ENCODE measurements at regions not wholly inside any gene's neighbourhood (a gene's known extent, or its start where the extent isn't known, plus 50 kb on each side); places are given as distances from the start of the nearest gene placed in this dataset.

GRCh38 chr3:178291574-178292370 lies 244.5 kb upstream of the KCNMB2 start:
- no peaks in the 10 kb centered on the region for H3K36me3 ChIP-seq (ENCODE audit: control insufficient read depth in 2 of 2, extremely low read depth in 1 of 2, insufficient read depth in 2 of 2, low read length in 2 of 2)
- TF ChIP-seq MYC (IDR thresholded peaks at IDR 0.05; ENCODE audit: low read depth, low read length) (no peak), POLR2AphosphoS5 (IDR thresholded peaks at IDR 0.05; ENCODE audit: insufficient read depth, low read depth, low read length) (no peak), EZH2 (IDR thresholded peaks at IDR 0.05; ENCODE audit: borderline replicate concordance, low read depth, low read length, severe bottlenecking) (no peak)
- H3K4me3 ChIP-seq (replicated peaks in 1 of 3; ENCODE audit: insufficient read depth in 1 of 3, low read depth in 1 of 3, low read length in 3 of 3), result no peak overlapping the region
- ChIA-PET CTCF (interaction anchor here (1.1 kb wide), 1 partner anchor 64 kb away, joined by 3 read pairs; no protein-coding TSS in a partner anchor), POLR2A (no interaction called here)
- intact Hi-C loops (cut with micrococcal nuclease), result no loop called here
- H3K4me1 ChIP-seq (ENCODE audit: control insufficient read depth, extremely low read depth, insufficient read depth, low read length), result no peaks in the 10 kb centered on the region
- dilution Hi-C loops (cut with MboI; ENCODE audit: extremely low pct_ligation_motif_present, low sequenced_read_pairs), result no loop called here
- no peak overlapping the region for H3K9ac ChIP-seq (replicated peaks; ENCODE audit: extremely low read depth, insufficient read depth, low read length)
- H4K20me1 ChIP-seq (replicated peaks; ENCODE audit: control insufficient read depth, extremely low read depth, insufficient read depth, low read length), result no peaks in the 10 kb centered on the region
- no peak overlapping the region for H3K27ac ChIP-seq (ENCODE audit: insufficient read depth, low read depth, low read length)
- peak; percentile 31 for FAIRE-seq
- BruUV-seq (replicated peaks), result no TSS peak
- no peaks in the 10 kb centered on the region for H3K79me2 ChIP-seq (ENCODE audit: control insufficient read depth, insufficient read depth, low read length)
- H3K9me1 ChIP-seq (replicated peaks; ENCODE audit: control insufficient read depth, extremely low read depth, insufficient read depth, low read length), result no peaks in the 10 kb centered on the region
- no peak overlapping the region for H2AFZ ChIP-seq (ENCODE audit: low read depth, low read length)
- no peak overlapping the region for H3K4me2 ChIP-seq (ENCODE audit: insufficient read depth, low read length)
- H3K27me3 ChIP-seq (ENCODE audit: control insufficient read depth in 2 of 2, insufficient read depth in 2 of 2, low read length in 2 of 2), result no peaks in the 10 kb centered on the region
- H3K9me3 ChIP-seq (replicated peaks; ENCODE audit: control insufficient read depth, insufficient read depth, low read length), result no peaks in the 10 kb centered on the region
- DNase-seq (ENCODE audit: low read depth, low spot score), result no peak

- peak; percentile 42 for FAIRE-seq
- ChIA-PET POLR2A (no interaction called here), CTCF (interaction anchor here (0.7 kb wide), 1 partner anchor 934 kb away, joined by 3 read pairs; no protein-coding TSS in a partner anchor)
- BruUV-seq (replicated peaks), result no TSS peak
- Histone ChIP-seq H3K9me1 (replicated peaks; ENCODE audit: control insufficient read depth, extremely low read depth, insufficient read depth, low read length) (no peaks in the 10 kb centered on the region), H3K27me3 (ENCODE audit: control insufficient read depth in 2 of 2, insufficient read depth in 2 of 2, low read length in 2 of 2) (no peaks in the 10 kb centered on the region), H4K20me1 (replicated peaks; ENCODE audit: control insufficient read depth, extremely low read depth, insufficient read depth, low read length) (no peaks in the 10 kb centered on the region), H3K4me2 (ENCODE audit: insufficient read depth, low read length) (no peak overlapping the region), H3K9ac (replicated peaks; ENCODE audit: extremely low read depth, insufficient read depth, low read length) (no peak overlapping the region), H3K79me2 (ENCODE audit: control insufficient read depth, insufficient read depth, low read length) (no peaks in the 10 kb centered on the region), H2AFZ (ENCODE audit: low read depth, low read length) (no peak overlapping the region), H3K9me3 (replicated peaks; ENCODE audit: control insufficient read depth, insufficient read depth, low read length) (no peaks in the 10 kb centered on the region), H3K36me3 (ENCODE audit: control insufficient read depth in 2 of 2, extremely low read depth in 1 of 2, insufficient read depth in 2 of 2, low read length in 2 of 2) (no peaks in the 10 kb centered on the region), H3K4me1 (ENCODE audit: control insufficient read depth, extremely low read depth, insufficient read depth, low read length) (no peaks in the 10 kb centered on the region), H3K4me3 (replicated peaks in 1 of 3; ENCODE audit: insufficient read depth in 1 of 3, low read depth in 1 of 3, low read length in 3 of 3) (no peak overlapping the region), H3K27ac (ENCODE audit: insufficient read depth, low read depth, low read length) (no peak overlapping the region)
- TF ChIP-seq MYC (IDR thresholded peaks at IDR 0.05; ENCODE audit: low read depth, low read length) (no peak), POLR2AphosphoS5 (IDR thresholded peaks at IDR 0.05; ENCODE audit: insufficient read depth, low read depth, low read length) (no peak), MAX (IDR thresholded peaks at IDR 0.05; ENCODE audit: insufficient read depth, insufficient read length) (no peak), POLR2A (IDR thresholded peaks at IDR 0.05; ENCODE audit: low read depth, low read length) (no peak), EZH2 (IDR thresholded peaks at IDR 0.05; ENCODE audit: borderline replicate concordance, low read depth, low read length, severe bottlenecking) (no peak), GATA2 (IDR thresholded peaks at IDR 0.05; ENCODE audit: insufficient read depth, insufficient read length, low read depth, low read length) (no peak), FOS (IDR thresholded peaks at IDR 0.05; ENCODE audit: borderline replicate concordance, insufficient read depth, low read length) (no peak), JUN (IDR thresholded peaks at IDR 0.05; ENCODE audit: borderline replicate concordance, insufficient read depth, insufficient read length, low read depth) (no peak)
- intact Hi-C loops (cut with micrococcal nuclease), result no loop called here
- dilution Hi-C loops (cut with MboI; ENCODE audit: extremely low pct_ligation_motif_present, low sequenced_read_pairs), result no loop called here
- no peak for DNase-seq (ENCODE audit: low read depth, low spot score)
Observed at GRCh38 chr3:178295292-178295912, 240.8 kb upstream of the KCNMB2 start.
